ENCODE measurements at regions not wholly inside any gene's neighbourhood (a gene's known extent, or its start where the extent isn't known, plus 50 kb on each side); places are given as distances from the start of the nearest gene placed in this dataset.

- TF ChIP-seq ELF1 (IDR thresholded peaks at IDR 0.05) = no peak
- TF ChIP-seq CTCF (IDR thresholded peaks at IDR 0.05) = no peak
- TF ChIP-seq NRF1 (IDR thresholded peaks at IDR 0.05; ENCODE audit: low read depth, low read length) = no peak
- no peak for TF ChIP-seq YY1 (IDR thresholded peaks at IDR 0.05; ENCODE audit: low read depth)
- no peak for TF ChIP-seq EP300 (IDR thresholded peaks at IDR 0.05; ENCODE audit: borderline replicate concordance in 1 of 2, low read depth in 1 of 2, low read length in 1 of 2)
- no peak for TF ChIP-seq NFIC (IDR thresholded peaks at IDR 0.05; ENCODE audit: borderline replicate concordance)
- no peak for TF ChIP-seq RAD21 (IDR thresholded peaks at IDR 0.05; ENCODE audit: low read length)
- TF ChIP-seq POLR2AphosphoS5 (IDR thresholded peaks at IDR 0.05; ENCODE audit: low read depth, low read length) = no peak
- no peak for TF ChIP-seq USF1 (IDR thresholded peaks at IDR 0.05; ENCODE audit: borderline replicate concordance, low read depth)
- no peak for TF ChIP-seq SIN3A (IDR thresholded peaks at IDR 0.05; ENCODE audit: borderline replicate concordance, low read depth, low read length)
- no peak for TF ChIP-seq EZH2phosphoT487 (IDR thresholded peaks at IDR 0.05; ENCODE audit: borderline replicate concordance, low read depth)
These were observed 90.8 kb upstream of the FOXP4 start for GRCh38 chr6:41455410-41455809.

Measured in SK-N-SH (cell line).